ENCODE measurements at regions not wholly inside any gene's neighbourhood (a gene's known extent, or its start where the extent isn't known, plus 50 kb on each side); places are given as distances from the start of the nearest gene placed in this dataset.

- Histone ChIP-seq H3K4me2 (ENCODE audit: low read depth, low read length) (no peak overlapping the region), H3K9me3 (ENCODE audit: low read length) (no peaks in the 10 kb centered on the region), H3K36me3 (replicated peaks in 1 of 2; ENCODE audit: control insufficient read depth in 1 of 2, insufficient read depth in 2 of 2, low read length in 2 of 2) (no peaks in the 10 kb centered on the region), H3K4me1 (ENCODE audit: insufficient read depth, low read length) (peaks cover 46% of the 10 kb centered on the region), H4K20me1 (ENCODE audit: insufficient read depth, low read length) (no peaks in the 10 kb centered on the region), H3K27ac (ENCODE audit: extremely low read length, insufficient read depth, low read length) (no peak overlapping the region), H2AFZ (ENCODE audit: low read length) (no peak overlapping the region), H3K4me3 (replicated peaks in 1 of 3; ENCODE audit: insufficient read depth in 1 of 3, low read depth in 2 of 3, low read length in 3 of 3) (no peak overlapping the region), H3K79me2 (ENCODE audit: insufficient read depth, low read length) (no peaks in the 10 kb centered on the region), H3K9ac (ENCODE audit: insufficient read depth, low read depth, low read length) (no peak overlapping the region), H3K27me3 (ENCODE audit: control insufficient read depth in 1 of 2, insufficient read depth in 2 of 2, low read length in 2 of 2) (no peaks in the 10 kb centered on the region)
- ATAC-seq (no peak), FAIRE-seq (no peak), DNase-seq (ENCODE audit: low spot score) (no peak)
- ChIA-PET POLR2A (interaction anchor here (1.0 kb wide), 2 partner anchors 8 to 13 kb away, joined by 3 to 5 read pairs; no protein-coding TSS in a partner anchor), CTCF (ENCODE audit: low intra/inter-chr PET ratio, low total read pairs) (no interaction called here)
- WGBS (ENCODE audit: low lambda C conversion rate), result 96% methylated on average over 4 of the region's 4 CpGs
- in situ Hi-C loops (cut with HindIII; ENCODE audit: extremely low pct_ligation_motif_present, low pct_unique_long_range_greater_than_20kb) (no loop called here), intact Hi-C loops (cut with micrococcal nuclease; ENCODE audit: unreplicated experiment) (loop anchor here (2.0 kb wide), 1 partner anchor 15 kb away; no protein-coding TSS in a partner anchor)
- BruUV-seq (replicated peaks), result no TSS peak
- TF ChIP-seq ZMAT3 (CRISPR knock-in tag; conservative IDR thresholded peaks at IDR 0.05) (no peak), HOXA3 (CRISPR knock-in tag; IDR thresholded peaks at IDR 0.05) (no peak)
These were observed 105.4 kb upstream of the AKIRIN2 start for GRCh38 chr6:87807475-87807874.

- Histone ChIP-seq H3K9ac (ENCODE audit: insufficient read depth, low read depth, low read length) (no peak overlapping the region), H4K20me1 (ENCODE audit: insufficient read depth, low read length) (no peaks in the 10 kb centered on the region), H3K27ac (ENCODE audit: extremely low read length, insufficient read depth, low read length) (peak overlapping the region; percentile 23), H3K36me3 (replicated peaks in 1 of 2; ENCODE audit: control insufficient read depth in 1 of 2, insufficient read depth in 2 of 2, low read length in 2 of 2) (no peaks in the 10 kb centered on the region), H3K9me3 (ENCODE audit: low read length) (no peaks in the 10 kb centered on the region), H3K27me3 (ENCODE audit: control insufficient read depth in 1 of 2, insufficient read depth in 2 of 2, low read length in 2 of 2) (no peaks in the 10 kb centered on the region), H3K4me1 (ENCODE audit: insufficient read depth, low read length) (peaks cover 55% of the 10 kb centered on the region), H3K4me2 (ENCODE audit: low read depth, low read length) (peak overlapping the region; percentile 46), H3K79me2 (ENCODE audit: insufficient read depth, low read length) (no peaks in the 10 kb centered on the region), H2AFZ (ENCODE audit: low read length) (no peak overlapping the region), H3K4me3 (replicated peaks in 1 of 3; ENCODE audit: insufficient read depth in 1 of 3, low read depth in 2 of 3, low read length in 3 of 3) (no peak overlapping the region; a peak in 1 of 6 replicates)
- DNase-seq (ENCODE audit: low spot score), result peak; percentile 74
- in situ Hi-C loops (cut with HindIII; ENCODE audit: extremely low pct_ligation_motif_present, low pct_unique_long_range_greater_than_20kb), result no loop called here
- ChIA-PET POLR2A (interaction anchor here (1.0 kb wide), 3 partner anchors 8 to 14 kb away, joined by 3 to 5 read pairs (median 5); no protein-coding TSS in a partner anchor), CTCF (ENCODE audit: low intra/inter-chr PET ratio, low total read pairs) (interaction anchor here (0.6 kb wide), 1 partner anchor 1063 kb away, joined by 3 read pairs; no protein-coding TSS in a partner anchor)
- peak; percentile 26 for FAIRE-seq
- no TSS peak for BruUV-seq (replicated peaks)
- intact Hi-C loops (cut with micrococcal nuclease; ENCODE audit: unreplicated experiment), result loop anchor here (2.0 kb wide), 1 partner anchor 16 kb away; no protein-coding TSS in a partner anchor
- ATAC-seq, result peak; percentile 93
- WGBS (ENCODE audit: low lambda C conversion rate), result 14% methylated on average over 4 of the region's 4 CpGs
- TF ChIP-seq NFKBIZ (CRISPR knock-in tag; IDR thresholded peaks at IDR 0.05), result no peak
- peak; percentile 68 for TF ChIP-seq NCOA2 (CRISPR knock-in tag; IDR thresholded peaks at IDR 0.05)
- TF ChIP-seq MAF1 (CRISPR knock-in tag; IDR thresholded peaks at IDR 0.05; ENCODE audit: borderline replicate concordance), result no peak
- TF ChIP-seq RARA (CRISPR knock-in tag; IDR thresholded peaks at IDR 0.05), result peak; percentile 44
- no peak for TF ChIP-seq NFIB (CRISPR knock-in tag; IDR thresholded peaks at IDR 0.05; ENCODE audit: borderline replicate concordance)
- TF ChIP-seq SKI (IDR thresholded peaks at IDR 0.05; ENCODE audit: partially characterized antibody), result peak; percentile 32
- peak; percentile 83 for TF ChIP-seq TBX3 (IDR thresholded peaks at IDR 0.05; ENCODE audit: borderline replicate concordance)
- peak; percentile 66; the same call in 1 of the 2 replicates for TF ChIP-seq GFI1 (CRISPR knock-in tag; IDR thresholded peaks at IDR 0.05; ENCODE audit: borderline replicate concordance)
- 0 out of 2 replicates have a peak, but pooled peaks have one; percentile 20 for TF ChIP-seq NR2F6 (IDR thresholded peaks at IDR 0.05)
- TF ChIP-seq NR2F6 (CRISPR knock-in tag; IDR thresholded peaks at IDR 0.05), result 0 out of 2 replicates have a peak, but pooled peaks have one; percentile 22
- peak; percentile 43; the same call in 1 of the 2 replicates for TF ChIP-seq HNF1A (IDR thresholded peaks at IDR 0.05; ENCODE audit: low read depth)
- peak; percentile 60; the same call in 1 of the 2 replicates for TF ChIP-seq HNF1A (CRISPR knock-in tag; IDR thresholded peaks at IDR 0.05; ENCODE audit: borderline replicate concordance)
- TF ChIP-seq GATA4 (IDR thresholded peaks at IDR 0.05; ENCODE audit: borderline replicate concordance, low read depth), result no peak
- TF ChIP-seq RCOR2 (CRISPR knock-in tag; IDR thresholded peaks at IDR 0.05), result 0 out of 2 replicates have a peak, but pooled peaks have one; percentile 62
- 0 out of 2 replicates have a peak, but pooled peaks have one; percentile 49 for TF ChIP-seq FOXA1 (IDR thresholded peaks at IDR 0.05)
- peak; percentile 78 for TF ChIP-seq FOXA1 (CRISPR knock-in tag; IDR thresholded peaks at IDR 0.05)
These were observed 104.6 kb upstream of the AKIRIN2 start for GRCh38 chr6:87806635-87807034.
